Retinal pigment epithelial cell (primary cell): ENCODE measurements at regions not wholly inside any gene's neighbourhood (a gene's known extent, or its start where the extent isn't known, plus 50 kb on each side); places are given as distances from the start of the nearest gene placed in this dataset.

Source experiments
- DNase-seq: peaks from one replicate; pipeline ENCODE4 v3.0.0-alpha.2; 2010; ENCODE audit warnings: low read depth
- H3K4me3 ChIP-seq: 2 replicates; pipeline ENCODE4 v1.5.1; 2011; ENCODE audit warnings: mild to moderate bottlenecking, low read length, control low read depth, moderate library complexity
- CTCF ChIP-seq: conservative IDR thresholded peaks from 2 replicates; pipeline ENCODE4 v1.5.1; 2011; ENCODE audit warnings: low read depth, low read length, control low read depth, inconsistent platforms

GRCh38 chr2:118490330-118490729 is 357.1 kb downstream of the EN1 start:
- no peak overlapping the region for H3K4me3 ChIP-seq
- no peak for DNase-seq
- no peak for TF ChIP-seq CTCF

- no peak overlapping the region for H3K4me3 ChIP-seq
- no peak for TF ChIP-seq CTCF
- DNase-seq: no peak
Observed at GRCh38 chr2:118489712-118490299, 357.6 kb downstream of the EN1 start.

- no peak for TF ChIP-seq CTCF
- DNase-seq: no peak
Observed at GRCh38 chr2:118481299-118481698, 366.1 kb downstream of the EN1 start.

GRCh38 chr2:118479020-118479419 is 368.4 kb downstream of the EN1 start:
- no peak for DNase-seq
- TF ChIP-seq CTCF: no peak
- no peak overlapping the region for H3K4me3 ChIP-seq

More at GRCh38 chr2:118481299-118481698, 366.1 kb downstream of the EN1 start:
- no peak overlapping the region for H3K4me3 ChIP-seq

- TF ChIP-seq CTCF: no peak
- H3K4me3 ChIP-seq: no peak overlapping the region
- DNase-seq: peak; percentile 91
Observed at GRCh38 chr2:118477111-118477862, 370.2 kb downstream of the EN1 start.

- H3K4me3 ChIP-seq: no peak overlapping the region
- no peak for TF ChIP-seq CTCF
Observed at GRCh38 chr2:118475622-118476205, 371.7 kb downstream of the EN1 start.

GRCh38 chr2:118474541-118474920 is 372.9 kb downstream of the EN1 start:
- no peak overlapping the region for H3K4me3 ChIP-seq
- TF ChIP-seq CTCF: no peak
- DNase-seq: no peak

More at GRCh38 chr2:118475622-118476205, 371.7 kb downstream of the EN1 start:
- no peak for DNase-seq
